ENCODE measurements at regions not wholly inside any gene's neighbourhood (a gene's known extent, or its start where the extent isn't known, plus 50 kb on each side); places are given as distances from the start of the nearest gene placed in this dataset.
"Not testable (repeated sequence)": the region's sequence is repeated elsewhere in the genome, so short reads cannot be mapped to it uniquely, and the experiment has no call there.

DNA sequence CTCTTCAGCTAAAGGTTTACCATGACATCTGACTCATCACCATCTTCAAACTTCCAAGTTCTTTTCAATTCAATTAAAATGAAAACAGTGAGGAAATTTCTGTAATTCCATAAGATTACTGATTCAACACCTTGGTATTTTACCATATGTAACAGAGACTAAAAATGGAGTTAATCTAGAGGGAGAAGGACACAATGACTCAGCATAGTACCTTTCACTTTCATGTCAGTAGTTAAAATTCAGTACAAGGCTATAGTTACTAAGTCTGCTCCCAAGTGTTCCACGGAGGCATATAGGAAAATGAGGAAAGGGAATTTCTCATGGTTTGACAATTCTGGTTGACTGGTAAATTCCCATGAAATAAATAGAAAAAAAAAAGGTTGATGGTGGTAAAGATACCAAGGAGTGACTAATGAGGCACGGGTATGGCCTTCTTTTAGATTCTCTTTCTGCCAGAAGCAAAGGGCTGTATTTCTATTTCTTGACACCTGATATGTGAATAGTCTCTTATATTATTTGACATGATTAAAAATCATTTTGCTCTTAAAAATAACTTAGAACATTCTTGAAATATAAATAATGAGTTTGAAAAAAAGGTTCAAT, 526.7 kb upstream of the ADGRB3 start:
- intact Hi-C loops (cut with DNase I): no loop called here

DNA sequence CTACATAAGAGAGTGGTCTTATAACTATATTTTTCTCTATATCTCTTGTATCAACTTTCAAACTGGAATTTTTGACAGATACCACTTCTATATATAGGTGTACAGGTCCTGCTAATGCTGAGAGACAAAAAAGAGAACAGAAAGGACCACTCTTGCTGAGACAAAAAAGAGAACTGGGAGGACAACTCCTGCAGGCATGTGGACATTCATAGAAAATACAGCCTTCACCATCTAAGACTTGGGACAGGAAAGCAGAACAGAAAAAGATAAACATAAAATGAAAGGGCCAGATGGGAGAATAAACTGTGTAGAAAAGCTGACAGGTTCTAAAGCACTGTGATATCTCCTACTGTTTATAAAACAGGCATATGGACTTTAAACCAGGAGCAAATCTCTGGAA, 541.0 kb upstream of the ADGRB3 start:
- intact Hi-C loops (cut with DNase I): no loop called here
- TF ChIP-seq POLR2AphosphoS5 (IDR thresholded peaks at IDR 0.05): no peak
- no peak for TF ChIP-seq CTCF (IDR thresholded peaks at IDR 0.05)
- no peak for TF ChIP-seq POLR2A (IDR thresholded peaks at IDR 0.05)

More for the DNA sequence above, 526.7 kb upstream of the ADGRB3 start:
- TF ChIP-seq CTCF (IDR thresholded peaks at IDR 0.05) (no peak), POLR2A (IDR thresholded peaks at IDR 0.05) (no peak), POLR2AphosphoS5 (IDR thresholded peaks at IDR 0.05) (no peak)
- DNase-seq (ENCODE audit: low spot score): no peak
- Histone ChIP-seq H3K36me3 (no peaks in the 10 kb centered on the region), H3K4me3 (no peak overlapping the region), H3K27ac (no peak overlapping the region), H3K4me1 (replicated peaks) (no peaks in the 10 kb centered on the region), H3K27me3 (replicated peaks; ENCODE audit: insufficient read depth) (no peaks in the 10 kb centered on the region), H3K9me3 (no peaks in the 10 kb centered on the region)
- WGBS: 63% methylated on average over 2 of the region's 2 CpGs

GRCh38 chr6:68087399-68088133, 547.5 kb upstream of the ADGRB3 start:
- Histone ChIP-seq H3K4me3 (no peak overlapping the region), H3K4me1 (replicated peaks) (no peaks in the 10 kb centered on the region), H3K36me3 (no peaks in the 10 kb centered on the region), H3K27me3 (replicated peaks; ENCODE audit: insufficient read depth) (no peaks in the 10 kb centered on the region), H3K9me3 (no peaks in the 10 kb centered on the region), H3K27ac (no peak overlapping the region)
- intact Hi-C loops (cut with DNase I): no loop called here
- TF ChIP-seq CTCF (IDR thresholded peaks at IDR 0.05) (no peak), POLR2A (IDR thresholded peaks at IDR 0.05) (no peak), POLR2AphosphoS5 (IDR thresholded peaks at IDR 0.05) (no peak)
- WGBS: 94% methylated on average over 1 of the region's 1 CpG
- no peak for DNase-seq (ENCODE audit: low spot score)

More for the DNA sequence above, 541.0 kb upstream of the ADGRB3 start:
- H3K9me3 ChIP-seq: no peaks in the 10 kb centered on the region
- H3K4me1 ChIP-seq (replicated peaks): no peaks in the 10 kb centered on the region
- H3K4me3 ChIP-seq: no peak overlapping the region
- no peak overlapping the region for H3K27ac ChIP-seq
- no peaks in the 10 kb centered on the region for H3K27me3 ChIP-seq (replicated peaks; ENCODE audit: insufficient read depth)
- H3K36me3 ChIP-seq: no peaks in the 10 kb centered on the region
- DNase-seq (ENCODE audit: low spot score): no peak

DNA sequence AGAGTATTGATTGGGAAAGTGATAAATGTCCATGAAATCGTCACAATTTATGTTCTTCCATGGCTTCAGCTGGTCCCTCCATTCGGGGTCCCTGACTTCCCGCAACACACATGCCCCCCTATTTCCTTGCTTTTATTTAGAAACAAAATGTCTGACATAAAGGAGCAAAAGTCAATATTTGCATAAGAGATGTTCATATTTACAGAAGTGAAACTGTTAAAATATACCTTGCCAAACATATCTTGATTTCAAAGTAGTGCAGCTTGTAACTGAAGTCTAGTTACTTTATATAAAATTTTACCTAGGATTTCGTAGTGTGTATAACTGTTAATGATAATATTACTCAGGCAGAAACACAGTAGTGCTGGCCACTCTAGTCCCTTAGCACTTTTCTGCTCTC, 548.9 kb upstream of the ADGRB3 start:
- Histone ChIP-seq H3K4me1 (replicated peaks) (no peaks in the 10 kb centered on the region), H3K27ac (no peak overlapping the region), H3K9me3 (no peaks in the 10 kb centered on the region), H3K4me3 (no peak overlapping the region), H3K27me3 (replicated peaks; ENCODE audit: insufficient read depth) (no peaks in the 10 kb centered on the region), H3K36me3 (no peaks in the 10 kb centered on the region)
- TF ChIP-seq CTCF (IDR thresholded peaks at IDR 0.05): no peak
- TF ChIP-seq POLR2AphosphoS5 (IDR thresholded peaks at IDR 0.05): no peak
- intact Hi-C loops (cut with DNase I): no loop called here
- WGBS: 65% methylated on average over 4 of the region's 4 CpGs
- DNase-seq (ENCODE audit: low spot score): no peak

GRCh38 chr6:68085599-68085998, 549.5 kb upstream of the ADGRB3 start:
- H3K27me3 ChIP-seq (replicated peaks; ENCODE audit: insufficient read depth); H3K4me3 ChIP-seq; H3K4me1 ChIP-seq (replicated peaks); H3K27ac ChIP-seq; H3K36me3 ChIP-seq; DNase-seq (ENCODE audit: low spot score); intact Hi-C loops (cut with DNase I); H3K9me3 ChIP-seq: not testable (repeated sequence)
- WGBS: 90% methylated on average over 4 of the region's 4 CpGs

Measured in prostate gland (tissue), 2 donors.